OCI-M2 (cell line): ENCODE measurements at regions not wholly inside any gene's neighbourhood (a gene's known extent, or its start where the extent isn't known, plus 50 kb on each side); places are given as distances from the start of the nearest gene placed in this dataset.
"Not testable (repeated sequence)": the region's sequence is repeated elsewhere in the genome, so short reads cannot be mapped to it uniquely, and the experiment has no call there.

ENCODE experiments used
- DNase-seq: peaks from one replicate; lab custom pipeline; 2025; ENCODE audit not compliant: unreplicated experiment; lab: John Stamatoyannopoulos, UW

DNA sequence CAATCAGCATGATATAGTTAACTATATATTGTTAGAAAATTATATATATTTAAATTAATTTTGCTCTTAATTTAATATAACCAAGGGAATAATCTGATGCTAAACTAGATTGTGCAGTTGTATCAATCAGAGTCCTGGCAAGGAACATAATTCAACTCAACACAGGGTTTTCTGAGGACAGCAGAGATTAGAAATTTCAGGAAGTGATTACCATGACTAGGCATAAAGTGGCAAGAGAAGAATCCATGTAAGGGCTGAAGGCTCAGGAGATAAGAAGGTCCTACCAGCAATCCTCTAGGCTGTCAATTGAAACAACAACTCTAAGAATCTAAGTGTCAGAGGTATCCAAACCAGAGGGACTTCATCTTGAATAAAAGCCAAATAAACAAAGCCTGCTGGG lies 807.8 kb downstream of the DSC3 start:
- DNase-seq: no peak

DNA sequence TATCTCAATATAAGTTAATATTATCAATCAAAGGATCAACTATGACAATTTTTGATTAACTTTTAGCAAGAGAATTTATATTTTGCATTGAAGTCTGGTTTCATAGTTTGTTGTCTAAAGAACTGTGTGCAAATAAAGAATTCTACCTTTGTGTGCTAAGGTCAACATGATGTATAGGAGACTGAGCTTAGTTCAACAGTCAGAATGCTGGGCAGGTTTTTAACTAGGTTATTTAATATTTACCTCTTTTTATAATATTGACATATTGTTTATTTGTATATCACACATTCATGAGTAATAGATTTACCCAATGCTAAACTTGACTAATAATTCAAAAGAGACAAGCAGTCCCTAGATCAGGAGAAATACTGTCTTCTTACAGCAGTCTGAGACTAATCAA lies 831.4 kb downstream of the DSC3 start:
- DNase-seq: no peak

DNA sequence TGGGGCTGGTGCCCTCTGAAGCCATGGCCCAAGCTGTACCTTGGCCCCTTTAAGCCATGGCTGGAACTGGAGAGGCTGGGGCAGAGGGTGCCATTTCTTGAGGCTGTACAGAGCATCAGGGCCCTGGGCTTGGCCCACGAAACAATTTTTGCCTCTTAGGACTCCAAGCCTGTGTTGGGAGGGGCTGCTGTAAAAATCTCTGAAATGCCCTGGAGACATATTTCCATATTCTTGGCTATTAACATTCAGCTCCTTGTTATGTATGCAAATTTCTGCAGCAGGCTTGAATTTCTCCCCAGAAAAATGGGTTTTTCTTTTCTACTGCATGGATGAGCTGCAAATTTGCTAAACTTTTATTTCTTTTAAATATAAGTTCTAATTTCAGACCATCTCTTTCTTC lies 834.0 kb downstream of the DSC3 start:
- no peak for DNase-seq

DNA sequence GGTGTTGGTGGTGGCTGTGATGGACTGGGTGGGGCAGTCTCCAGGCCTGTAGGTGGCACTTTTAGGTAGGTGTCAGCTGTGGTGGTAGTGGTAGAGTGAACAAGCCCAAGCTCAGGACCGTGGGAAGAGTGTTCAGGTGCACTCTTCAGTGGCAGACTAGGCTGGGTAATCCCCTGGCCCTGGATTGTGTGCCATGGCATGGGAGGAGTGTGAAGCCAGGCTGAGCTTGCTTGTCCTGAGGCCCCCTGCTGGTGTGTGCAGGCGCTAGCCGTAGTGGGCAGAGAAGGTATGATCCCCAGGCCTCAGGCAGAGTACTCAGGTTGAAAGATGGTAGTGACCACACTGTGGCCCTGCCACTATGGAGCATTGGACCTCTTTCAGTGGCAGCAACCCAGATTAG lies 850.3 kb downstream of the DSC3 start:
- DNase-seq: no peak

DNA sequence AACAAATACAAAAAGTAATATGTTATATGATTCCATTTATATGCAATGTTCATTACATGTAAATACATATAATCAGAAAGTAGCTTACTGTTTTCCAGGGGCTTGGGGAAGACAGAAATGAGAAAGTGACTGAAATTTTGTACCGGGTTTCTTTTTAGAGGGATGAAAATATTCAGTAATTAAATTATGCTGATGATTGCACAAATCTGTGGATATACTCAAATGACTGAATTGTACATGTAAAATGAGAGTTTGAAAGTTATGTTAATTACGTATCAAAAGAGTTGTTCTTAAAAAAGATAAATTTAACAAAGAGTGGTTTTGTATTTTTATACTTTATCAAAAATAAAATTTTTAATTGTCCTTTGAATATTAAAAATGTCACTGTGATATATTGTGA lies 856.3 kb downstream of the DSC3 start:
- no peak for DNase-seq

DNA sequence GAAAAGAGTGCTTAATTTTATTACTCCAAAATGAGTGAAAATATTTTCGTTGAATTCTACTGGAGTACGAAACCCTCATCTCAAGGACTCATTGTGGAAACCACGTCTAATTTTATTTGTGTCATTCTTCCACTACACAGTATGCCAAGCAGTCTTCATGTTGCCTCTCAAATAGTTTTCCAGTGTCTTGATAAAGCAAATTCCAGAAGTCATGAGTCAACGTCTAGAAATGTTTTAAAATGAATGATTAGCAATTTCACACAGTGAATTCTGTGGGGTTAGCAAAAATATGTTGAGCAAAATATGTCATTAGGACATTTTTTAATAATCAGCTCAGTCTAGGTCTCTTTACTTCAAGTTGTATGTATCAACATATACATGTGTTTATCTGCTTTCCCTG lies 865.5 kb downstream of the DSC3 start:
- DNase-seq: no peak

DNA sequence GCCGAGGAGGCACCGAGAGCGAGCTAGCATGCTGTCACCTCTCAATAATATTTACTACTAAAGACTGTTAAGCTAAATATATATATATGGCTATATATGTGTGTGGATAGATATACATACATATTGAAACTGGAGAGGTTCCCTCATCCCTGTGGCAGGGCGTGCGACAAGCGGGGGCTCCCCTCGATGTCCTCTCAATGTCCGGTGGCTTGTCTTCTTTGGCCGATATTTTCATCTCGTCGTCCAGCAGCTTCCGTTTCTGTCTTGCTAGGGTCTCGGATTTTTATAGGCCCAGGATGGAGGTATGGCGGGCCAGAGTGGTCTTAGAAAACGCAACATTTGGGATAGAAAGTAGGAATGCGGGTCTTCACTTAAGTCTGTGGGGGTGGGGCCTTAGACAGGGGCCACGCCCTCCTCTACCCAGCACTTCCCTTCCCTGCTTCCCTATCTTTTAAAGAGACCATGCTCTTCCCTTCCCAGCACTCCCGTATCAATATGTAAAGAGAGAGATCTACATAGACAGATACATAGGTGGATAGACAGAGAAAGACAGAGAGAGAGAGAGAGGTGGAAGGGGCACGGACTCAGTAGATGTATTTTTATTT lies 866.8 kb downstream of the DSC3 start:
- no peak for DNase-seq

DNA sequence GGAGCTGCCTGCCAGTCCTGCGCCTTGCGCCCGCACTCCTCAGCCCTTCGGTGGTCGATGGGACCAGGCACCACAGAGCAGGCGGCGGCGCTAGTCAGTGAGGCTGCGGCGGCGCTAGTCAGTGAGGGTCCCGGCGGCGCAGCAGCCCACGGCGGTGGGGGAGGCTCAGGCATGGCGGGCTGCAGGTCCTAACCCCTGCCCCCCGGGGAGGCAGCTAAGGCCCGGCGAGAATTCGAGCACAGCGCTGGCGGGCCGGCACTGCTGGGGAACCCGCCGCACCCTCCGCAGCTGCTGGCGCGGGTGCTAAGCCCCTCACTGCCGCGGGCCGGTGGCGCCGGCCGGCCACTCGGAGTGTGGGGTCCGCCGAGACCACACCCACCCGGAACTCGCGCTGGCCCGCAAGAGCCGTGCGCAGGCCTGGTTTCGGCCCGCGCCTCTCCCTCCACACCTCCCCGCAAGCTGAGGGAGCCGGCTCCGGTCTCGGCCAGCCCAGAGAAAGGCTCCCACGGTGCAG lies 867.4 kb downstream of the DSC3 start:
- DNase-seq: no peak

DNA sequence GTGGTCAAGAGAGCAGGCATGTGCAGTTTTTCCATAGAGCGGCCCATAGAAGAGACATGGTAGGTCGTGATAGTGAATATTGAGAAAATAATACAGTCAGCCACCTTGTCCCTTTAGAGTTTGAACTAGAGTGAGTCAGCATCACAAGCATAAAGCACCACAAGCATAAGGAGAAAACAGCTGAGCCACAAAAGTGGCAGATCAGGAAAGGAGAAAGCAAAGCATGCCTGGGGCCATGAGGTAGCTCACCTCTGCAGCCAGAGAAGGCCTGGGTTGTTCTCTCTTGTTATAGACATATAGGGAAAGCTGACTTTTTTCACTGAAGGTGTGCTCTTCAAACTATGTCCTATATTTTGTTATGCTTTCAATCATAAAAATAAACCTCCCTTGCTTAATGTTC lies 879.0 kb downstream of the DSC3 start:
- no peak for DNase-seq

DNA sequence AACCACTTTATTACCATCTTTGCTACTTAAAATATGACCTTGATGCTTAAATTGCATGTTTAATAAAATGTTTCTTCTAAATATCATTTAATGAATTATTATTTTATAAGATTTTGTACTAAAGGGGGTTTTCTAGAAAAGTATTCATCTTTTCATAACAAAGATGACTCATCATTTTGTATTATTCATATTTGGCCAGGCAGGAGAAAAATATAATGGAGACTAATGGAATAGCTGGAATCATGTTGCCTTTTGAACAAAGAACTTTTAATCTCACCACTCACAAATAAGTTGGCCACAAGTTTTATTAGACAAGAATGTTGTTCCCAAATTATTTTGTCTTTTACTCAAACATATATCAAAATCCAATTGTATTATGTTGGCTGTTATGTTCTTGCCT lies 882.4 kb downstream of the DSC3 start:
- no peak for DNase-seq

DNA sequence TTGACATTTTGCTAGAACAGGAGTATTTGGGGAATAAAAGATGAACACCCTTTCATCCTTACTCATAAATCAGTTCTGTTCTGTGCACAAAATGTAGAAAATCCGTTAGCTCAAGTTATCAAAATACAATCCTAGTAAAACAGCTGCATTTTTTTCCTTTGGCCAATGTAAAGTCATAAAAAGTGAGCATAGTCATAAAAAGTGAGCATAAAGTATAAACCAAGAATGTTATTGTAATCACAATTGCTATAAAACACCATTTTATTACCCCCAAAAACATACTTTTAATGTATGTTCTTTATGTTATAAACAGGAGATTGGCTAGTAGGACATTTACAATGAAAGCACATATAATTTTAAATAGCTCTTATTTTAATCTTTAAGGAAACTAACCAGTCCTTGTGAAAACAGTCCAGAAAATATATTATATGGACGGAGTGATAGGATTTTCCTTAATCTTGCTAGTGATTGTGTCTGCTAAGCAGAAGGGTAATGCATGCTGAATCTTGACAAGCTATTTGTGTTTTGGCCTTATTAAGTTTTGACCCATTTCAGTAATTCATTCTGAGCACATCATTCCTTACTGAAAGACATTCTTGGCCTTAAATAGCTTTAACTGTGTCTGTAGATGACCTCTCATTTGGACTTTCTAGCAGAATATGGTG lies 891.8 kb downstream of the DSC3 start:
- DNase-seq: no peak

DNA sequence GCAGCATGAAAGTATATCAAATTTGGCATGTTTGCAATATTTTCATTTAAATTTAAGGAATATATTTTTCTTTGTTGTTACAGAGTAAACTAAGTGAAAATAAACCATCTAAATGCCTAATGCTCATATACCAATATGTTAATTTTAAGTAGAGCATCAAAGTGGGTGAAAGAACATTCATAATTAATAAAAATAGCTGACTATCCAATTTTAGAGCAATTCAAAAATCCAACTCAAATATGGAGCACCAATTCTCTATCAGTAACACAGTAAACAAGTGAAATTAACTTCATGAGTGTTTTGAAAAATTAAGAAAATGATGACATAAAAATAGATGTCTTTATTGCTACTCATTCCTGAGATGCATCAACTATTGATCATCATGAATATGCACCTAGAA lies 893.0 kb downstream of the DSC3 start:
- no peak for DNase-seq

DNA sequence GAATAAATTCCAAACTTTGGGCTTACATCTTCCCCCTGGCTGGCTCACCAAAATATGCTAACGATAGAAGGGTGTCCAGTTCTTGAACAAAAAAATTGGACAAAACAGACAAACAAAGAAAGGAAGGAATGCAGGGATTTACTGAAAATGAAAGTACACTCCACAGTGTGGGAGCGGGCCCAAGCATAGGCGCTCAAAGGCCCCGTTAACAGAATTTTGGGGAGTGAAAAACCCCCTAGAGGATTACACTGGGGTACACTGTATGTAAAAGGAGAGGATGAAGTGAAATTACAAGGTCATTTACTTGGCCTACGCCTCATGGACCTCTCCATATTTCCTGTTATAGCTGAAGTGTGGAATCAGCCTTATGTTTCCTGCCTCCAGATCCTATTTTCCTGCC lies 899.7 kb downstream of the DSC3 start:
- DNase-seq: no peak

DNA sequence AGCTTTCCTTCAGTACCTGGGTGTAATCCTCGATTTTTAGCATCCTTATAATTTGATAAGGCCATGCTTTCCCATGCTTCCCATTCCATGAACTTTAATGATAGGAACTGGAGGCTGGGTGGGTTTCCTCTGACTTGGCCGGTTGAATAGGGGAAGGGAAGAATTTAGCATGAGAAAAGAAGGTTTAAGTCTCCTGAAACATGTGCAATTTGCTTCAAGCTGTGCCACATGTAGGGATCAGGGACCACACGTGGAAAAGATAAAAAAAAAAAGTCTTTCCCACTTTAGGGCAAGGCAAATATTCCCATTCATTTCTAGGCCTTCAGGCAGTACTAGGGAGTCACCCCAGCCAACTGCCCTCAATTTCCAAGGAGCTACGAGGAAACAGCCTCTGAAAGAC lies 900.3 kb downstream of the DSC3 start:
- no peak for DNase-seq

DNA sequence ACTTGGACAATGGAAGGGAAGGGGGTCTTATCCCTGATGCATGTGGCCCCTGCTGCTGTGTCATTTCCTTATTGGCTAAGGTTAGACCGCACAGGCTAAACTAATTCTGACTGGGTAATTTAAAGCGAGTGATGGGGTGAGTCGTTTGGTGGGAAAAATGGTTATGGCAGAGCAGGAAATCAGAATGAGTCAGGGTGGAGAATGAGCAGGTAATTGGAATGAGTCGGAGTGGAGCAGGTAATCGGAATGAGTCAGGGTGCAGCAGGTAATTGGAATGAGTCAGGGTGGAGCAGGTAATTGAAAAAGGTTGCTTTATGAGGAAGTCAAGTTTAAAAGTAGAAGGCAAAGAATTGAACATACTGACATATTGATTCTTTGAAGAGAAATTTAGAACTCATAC lies 901.0 kb downstream of the DSC3 start:
- not testable (repeated sequence) for DNase-seq

DNA sequence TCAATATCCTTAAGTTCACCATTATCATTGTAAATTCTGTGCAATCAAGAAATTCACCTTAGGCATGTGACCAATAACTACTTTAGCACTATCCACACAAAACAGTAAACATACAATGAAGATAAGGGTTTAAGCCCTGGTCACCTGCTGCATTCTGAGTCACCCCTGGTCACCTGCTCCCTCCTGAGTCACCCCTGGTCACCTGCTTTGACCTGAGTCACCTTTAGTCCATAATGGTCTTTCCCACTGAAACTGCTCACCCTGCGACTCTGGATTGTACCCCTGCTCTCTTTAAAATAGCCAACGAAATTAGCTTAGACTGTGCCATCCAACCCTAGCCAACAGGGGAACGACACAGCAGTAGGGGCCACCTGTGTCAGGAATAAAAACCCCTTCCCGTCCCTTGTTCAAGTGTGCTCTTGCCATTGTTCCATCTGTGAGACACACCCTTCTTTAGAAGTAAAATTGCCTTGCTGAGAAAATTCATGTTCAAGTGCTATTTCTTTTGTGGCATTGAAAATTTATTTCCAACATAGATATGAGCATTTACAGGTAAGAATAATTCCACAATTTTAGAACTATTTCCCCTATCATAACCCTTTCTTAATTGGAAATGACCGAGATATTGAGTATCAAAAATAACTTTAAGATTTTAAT lies 902.8 kb downstream of the DSC3 start:
- DNase-seq: no peak

DNA sequence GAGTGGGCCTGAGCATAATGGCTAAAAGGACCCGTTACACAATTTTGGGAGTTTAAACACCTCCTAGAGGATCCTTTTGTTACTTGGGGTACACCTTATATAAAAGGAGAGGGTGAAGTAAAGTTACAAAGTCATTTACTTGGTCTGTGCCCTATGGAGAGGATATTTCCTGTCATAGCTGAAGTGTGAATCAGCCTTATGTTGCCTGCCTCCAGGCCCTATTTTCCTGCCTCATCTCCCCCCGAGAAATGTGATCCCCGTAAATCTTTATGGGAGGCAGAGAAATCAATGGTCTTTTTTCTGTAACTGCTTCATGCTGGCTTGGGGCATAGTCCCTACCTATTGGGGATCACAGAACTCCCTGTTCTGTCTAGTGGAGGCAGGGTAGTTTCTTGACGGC lies 906.6 kb downstream of the DSC3 start:
- DNase-seq: no peak

DNA sequence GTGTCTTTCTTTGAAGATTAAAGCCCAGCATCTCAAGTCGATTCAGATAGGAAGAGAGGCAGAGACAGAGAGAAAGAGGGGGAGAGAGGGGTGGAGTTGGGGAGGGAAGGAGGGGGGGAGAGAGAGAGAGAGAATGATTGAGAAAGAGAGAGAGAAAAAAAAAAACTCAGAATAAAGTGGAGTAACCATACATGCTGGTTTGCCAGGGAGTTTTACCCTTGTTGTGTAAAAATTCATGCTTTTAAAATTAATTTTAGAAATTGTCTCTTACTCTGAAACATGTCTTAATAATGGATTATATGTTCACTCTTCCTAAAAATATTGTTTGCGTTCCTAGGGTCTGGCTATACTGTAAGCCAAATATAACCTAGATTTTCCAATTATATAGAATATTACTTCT lies 908.5 kb downstream of the DSC3 start:
- DNase-seq: no peak

DNA sequence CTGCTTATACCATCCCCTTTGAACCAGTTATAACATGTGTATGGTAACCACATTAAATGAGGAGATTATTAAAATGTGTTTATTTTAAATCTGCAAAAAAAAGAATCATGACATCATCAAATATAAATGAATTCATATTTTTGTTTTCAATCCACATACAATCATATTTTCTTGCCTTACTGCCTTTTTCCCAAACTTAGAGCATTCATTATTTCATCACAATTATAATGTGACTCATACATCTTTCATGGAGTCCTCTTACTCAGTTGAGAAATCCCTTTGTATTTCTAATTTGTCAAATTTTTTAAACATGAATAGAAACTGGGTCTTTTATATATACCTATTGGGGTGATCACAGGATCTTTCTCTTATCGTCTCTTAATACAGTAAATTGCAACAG lies 909.6 kb downstream of the DSC3 start:
- no peak for DNase-seq

DNA sequence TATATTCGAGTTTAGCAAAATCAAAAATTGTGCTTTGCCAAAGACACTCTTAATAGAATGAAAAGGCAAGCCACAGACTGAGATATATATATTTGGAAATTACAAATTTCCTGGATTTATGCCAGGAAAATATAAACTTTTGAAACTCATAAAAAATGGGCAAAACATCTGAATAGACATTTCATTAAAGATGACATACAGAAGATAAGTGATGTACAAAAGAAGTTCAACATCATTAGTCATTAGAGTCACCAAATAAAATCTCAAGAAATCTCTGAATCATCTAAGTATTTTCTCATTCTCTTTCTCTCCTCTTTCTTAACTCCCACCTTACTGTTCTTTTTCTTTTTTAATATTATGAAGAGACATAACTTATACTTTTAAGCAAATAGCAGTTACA lies 921.1 kb downstream of the DSC3 start:
- no peak for DNase-seq

DNA sequence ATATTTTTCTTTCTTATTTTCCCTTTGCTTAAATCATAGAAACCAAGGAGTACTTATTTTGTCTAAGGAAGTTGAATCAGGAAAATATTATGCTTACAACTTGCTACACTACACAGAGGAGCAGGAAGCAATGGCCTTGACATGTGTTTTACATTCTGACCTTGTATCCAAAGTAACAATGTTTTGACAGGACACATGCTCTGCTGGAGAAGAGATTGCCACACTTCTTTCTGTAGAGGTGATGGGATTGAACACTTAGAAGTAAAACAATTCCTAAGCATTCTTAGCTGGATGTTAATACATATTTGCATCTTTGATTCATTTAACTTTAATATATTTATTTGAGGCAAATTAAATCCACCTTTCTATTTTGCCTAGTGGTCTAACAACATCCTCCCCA lies 929.1 kb downstream of the DSC3 start:
- no peak for DNase-seq

DNA sequence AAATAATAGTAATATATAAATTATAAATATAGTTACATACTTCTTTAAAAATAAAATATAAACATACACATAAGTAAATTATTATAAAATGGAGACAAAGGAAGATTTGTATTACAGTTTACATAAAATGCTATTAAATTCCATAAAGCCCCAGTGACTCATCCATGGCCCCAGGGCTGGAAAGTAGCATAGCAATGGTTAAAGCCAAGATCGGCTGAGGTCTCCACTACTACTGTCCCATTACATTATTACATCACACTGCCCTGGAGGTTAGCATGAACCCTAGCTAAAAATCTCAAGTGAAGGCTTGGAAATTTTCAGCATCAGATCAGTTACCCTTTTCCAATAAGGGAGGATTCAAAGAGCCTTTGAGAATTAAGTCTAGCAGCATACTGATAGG lies 936.2 kb downstream of the DSC3 start:
- DNase-seq: no peak

DNA sequence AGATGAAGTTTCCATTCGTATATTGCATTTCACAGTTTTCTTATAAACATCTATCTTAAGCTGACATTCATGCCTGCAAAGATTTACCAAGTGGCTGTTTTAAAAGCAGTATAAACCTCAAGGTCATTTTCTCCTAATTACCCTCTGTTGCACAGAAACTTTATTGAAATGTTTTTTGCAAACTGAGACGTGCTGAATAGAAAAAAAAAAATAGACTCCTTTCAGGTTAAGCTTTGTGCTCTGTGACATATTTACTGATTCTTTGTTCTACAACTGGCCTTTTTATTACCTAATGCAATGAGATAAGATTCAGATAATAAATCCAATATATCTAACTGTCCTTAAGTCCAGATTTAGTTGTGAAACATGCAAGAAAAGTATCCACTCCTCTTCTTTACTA lies 938.7 kb downstream of the DSC3 start:
- DNase-seq: no peak
